NCI-H69 (cell line): ENCODE measurements at regions not wholly inside any gene's neighbourhood (a gene's known extent, or its start where the extent isn't known, plus 50 kb on each side); places are given as distances from the start of the nearest gene placed in this dataset.
A peak's percentile ranks its signal among the peaks of the same experiment; 100 is the strongest.
"Not testable (repeated sequence)": the region's sequence is repeated elsewhere in the genome, so short reads cannot be mapped to it uniquely, and the experiment has no call there.

Experiments used
- DNase-seq: peaks from one replicate; lab custom pipeline; 2025; lab: John Stamatoyannopoulos, UW

DNA sequence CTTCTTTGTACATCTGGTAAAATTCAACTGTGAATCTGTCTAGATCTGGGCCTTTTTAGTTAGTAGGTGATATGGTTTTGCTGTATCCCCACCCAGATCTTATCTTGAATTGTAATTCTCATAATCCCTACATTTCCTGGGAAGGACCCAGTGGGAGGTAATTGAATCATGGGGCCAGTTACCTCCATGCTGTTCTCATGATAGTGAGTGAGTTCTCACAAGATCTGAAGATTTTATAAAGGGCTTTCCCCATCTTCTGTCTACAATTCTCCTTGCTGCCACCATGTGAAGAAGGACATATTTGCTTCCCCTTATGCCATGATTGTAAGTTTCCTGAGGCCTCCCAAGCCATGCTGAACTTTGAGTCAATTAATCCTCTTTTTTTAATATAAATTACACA, 410.4 kb upstream of the EPHA7 start:
- not testable (repeated sequence) for DNase-seq

DNA sequence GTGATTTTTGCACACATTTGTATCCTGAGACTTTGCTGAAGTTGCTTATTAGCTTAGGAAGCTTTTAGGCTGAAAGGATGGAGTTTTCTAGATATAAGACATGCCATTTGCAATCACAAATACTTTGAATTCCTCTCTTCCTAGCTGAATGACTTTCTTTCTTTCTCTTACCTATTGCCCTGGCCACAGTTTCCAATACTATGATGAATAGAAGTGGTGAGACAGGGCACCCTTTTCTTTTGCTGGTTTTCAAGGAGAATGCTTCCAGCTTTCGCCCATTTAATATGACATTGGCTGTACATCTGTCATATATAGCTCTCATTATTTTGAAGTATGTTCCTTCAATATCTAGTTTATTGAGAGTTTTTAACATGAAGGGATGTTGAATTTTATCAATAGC, 409.6 kb upstream of the EPHA7 start:
- no peak for DNase-seq

DNA sequence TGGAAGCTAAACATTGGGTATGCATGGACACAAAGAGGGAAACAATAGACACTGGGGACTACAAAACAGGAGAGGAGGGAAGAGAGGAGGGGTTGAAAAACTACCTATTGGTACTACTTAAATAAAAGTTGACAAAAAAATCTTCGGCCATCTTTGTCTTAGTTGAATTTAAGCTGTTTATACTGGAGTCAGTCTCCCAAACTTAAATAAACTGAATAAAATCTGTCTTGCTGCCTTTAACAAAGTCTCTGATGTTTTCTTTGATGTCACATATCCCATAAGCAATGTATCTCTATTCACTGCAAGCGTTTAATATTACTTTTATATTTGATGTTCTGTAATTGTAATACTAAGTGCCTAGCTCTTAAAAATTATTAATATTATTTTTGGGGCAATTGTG, 409.2 kb upstream of the EPHA7 start:
- DNase-seq: no peak

DNA sequence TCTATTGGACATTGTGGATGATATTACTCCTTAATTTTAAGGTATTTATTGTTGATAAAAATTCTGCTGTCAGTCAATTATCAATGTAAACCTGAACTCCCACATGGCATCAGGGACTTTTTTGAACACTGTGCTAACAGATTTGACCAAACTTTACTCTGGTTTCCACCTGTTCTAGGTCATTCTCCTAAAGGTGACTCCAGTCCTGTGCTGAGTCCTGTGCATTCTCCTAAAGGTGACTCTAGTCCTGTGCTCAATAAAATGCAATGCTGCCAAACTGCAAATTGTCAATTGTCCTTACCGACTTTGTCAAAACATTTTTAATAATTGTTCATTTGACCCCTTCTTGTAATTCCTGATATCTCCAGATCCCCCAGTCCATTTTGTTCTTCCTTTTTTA, 408.4 kb upstream of the EPHA7 start:
- DNase-seq: no peak

DNA sequence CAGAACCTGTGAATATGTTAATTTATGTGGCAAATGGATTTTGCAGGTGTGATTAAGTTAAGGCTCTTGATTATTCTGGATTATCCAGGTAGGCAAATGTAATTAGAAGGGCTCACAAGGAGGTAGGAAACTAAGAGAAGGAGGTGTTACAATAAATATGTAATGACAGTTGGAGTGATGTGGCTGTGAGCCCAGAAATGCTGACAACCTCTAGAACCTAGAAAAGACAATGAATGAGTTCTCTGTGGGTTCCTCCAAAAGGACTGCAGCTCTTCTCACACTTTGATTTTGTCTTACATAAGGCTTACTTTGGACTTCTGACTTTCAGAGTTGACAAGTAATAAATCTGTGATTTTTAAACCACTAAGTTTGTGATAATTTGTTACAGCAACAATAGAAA, 406.6 kb upstream of the EPHA7 start:
- peak; percentile 12 for DNase-seq

DNA sequence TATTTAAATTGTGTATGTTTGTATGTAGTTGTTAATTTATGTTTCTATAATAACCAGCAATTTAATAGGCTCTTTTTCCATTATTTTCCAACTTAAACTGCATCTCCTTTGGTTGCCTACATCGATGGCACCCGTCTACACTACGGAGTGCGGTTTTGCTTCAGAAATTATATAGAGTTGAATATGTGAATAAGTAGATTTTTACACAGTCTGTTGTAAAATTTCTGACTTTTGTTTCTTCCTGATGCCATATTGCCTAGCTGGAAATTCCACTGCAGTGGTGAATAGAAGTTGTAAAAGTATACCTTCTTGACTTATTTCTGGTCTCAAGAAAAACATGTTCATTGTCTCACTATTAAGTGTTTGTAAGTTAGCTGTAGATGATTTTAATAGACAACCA, 404.1 kb upstream of the EPHA7 start:
- no peak for DNase-seq

DNA sequence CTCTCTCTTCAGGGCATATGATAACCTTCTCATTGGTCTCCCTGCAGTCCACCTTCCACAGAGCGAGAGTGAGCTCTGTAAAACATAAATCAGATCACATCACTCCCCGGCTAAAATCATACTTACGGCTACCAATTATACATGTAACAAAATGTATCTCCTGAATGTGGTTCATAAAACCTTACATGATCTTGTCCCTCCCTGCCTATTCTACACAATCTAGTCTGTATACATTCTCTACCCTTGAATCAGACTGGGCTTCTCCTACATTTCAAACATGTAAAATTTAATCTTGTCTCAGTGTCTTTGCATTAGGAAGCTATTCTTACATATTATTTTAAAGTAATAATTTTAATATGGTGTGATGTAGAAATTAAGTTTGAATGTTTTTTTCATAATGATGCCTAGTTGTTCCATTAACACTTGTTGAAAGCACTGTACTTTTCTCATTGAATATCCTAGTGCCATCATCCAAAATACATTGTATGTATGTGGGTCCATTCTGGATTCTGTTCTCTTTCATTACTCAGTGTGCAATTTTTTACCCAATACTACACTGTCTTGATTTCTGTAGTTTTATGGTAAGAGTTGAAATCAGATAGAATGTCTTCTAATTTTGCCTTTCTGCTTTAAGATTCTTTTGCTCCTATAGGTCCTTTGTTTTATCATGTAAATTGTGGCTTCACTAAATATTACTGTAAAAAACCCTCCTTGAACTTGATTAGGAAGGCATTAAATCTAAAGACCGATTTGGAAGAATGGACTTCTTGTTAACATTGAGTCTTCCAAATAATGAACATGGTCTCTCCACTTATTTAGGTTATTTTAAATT, 403.3 kb upstream of the EPHA7 start:
- no peak for DNase-seq

DNA sequence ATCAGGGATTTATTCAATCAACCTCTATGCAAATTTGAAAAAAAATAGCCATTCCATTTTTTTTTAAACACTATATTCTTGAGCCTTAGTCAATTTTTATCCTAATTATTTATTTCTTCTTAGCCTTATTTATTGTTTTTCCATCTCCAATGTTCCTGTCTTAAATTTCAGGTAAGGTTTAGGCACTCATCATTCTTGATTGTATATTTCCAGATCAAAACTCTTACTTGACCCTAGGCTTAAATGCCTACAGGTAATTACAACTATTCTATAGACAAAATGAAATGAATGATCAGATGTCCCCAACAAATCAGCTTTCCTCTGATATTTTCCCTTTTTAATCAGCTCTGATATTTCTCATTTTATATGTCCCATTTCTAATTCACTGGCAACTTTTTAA, 402.6 kb upstream of the EPHA7 start:
- DNase-seq: no peak

DNA sequence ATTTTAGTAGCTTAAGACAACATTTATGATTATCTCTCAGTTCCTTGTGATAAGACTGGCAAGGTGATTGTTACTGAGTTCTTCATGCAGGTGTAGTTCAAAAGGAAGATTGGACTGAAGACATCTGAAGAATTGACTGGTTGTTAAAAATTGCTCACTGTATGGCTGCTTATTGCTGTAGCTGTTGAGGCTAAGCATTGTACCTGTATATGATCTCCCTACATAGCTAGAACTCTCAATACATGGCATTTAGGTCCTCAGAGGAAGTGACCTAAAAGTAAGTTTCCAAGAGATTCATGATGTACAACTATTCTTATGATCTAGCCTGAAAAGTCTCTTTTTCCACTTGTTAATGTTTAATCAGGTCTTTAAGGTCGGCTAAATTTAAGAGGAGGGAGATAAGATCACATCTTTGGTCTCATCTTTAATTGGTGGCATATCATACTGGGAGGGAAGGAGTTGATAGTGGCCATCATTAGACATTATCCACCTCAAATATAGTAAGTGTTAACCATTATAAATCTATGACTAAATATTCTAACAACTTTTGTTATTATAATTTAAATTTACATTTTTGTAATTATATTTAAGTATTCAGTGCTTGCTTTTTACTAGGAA, 401.2 kb upstream of the EPHA7 start:
- DNase-seq: no peak

DNA sequence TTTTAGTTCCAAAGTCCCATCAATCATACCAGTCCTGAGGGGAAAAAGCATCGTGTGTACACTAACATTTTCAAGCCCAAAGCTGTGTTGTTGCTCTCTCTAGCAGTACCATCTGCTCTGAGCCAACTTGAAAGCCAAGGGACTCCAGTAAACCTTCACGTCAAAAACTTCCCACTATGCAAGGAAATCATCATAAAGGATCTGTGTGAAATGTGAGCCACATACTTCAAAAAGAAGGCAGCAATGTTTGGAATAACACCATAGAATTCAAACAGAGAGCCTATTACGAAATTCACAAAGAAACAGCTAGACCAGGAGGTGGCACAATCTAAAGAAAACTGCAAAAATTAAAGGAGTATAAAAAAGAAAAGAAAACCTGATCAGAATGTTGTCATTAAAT, 399.8 kb upstream of the EPHA7 start:
- peak; percentile 42 for DNase-seq

DNA sequence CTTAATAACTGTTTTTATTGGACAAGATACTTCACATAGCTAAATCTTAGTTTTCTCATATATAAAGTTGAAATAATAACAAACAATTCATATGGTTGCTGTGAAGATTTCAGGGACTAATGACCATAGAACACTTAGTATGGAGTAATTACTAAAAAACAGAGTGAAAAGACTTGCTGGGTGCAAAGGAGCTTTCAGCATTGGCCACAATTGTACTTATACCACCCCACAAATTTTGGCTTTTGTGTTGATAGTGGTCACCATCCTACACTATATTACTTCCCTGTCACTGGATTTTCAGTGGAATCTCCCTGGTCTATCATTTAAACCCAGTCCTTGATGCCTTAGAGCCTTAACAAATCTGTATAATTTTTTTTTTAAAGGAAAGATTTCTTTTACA, 398.6 kb upstream of the EPHA7 start:
- no peak for DNase-seq

DNA sequence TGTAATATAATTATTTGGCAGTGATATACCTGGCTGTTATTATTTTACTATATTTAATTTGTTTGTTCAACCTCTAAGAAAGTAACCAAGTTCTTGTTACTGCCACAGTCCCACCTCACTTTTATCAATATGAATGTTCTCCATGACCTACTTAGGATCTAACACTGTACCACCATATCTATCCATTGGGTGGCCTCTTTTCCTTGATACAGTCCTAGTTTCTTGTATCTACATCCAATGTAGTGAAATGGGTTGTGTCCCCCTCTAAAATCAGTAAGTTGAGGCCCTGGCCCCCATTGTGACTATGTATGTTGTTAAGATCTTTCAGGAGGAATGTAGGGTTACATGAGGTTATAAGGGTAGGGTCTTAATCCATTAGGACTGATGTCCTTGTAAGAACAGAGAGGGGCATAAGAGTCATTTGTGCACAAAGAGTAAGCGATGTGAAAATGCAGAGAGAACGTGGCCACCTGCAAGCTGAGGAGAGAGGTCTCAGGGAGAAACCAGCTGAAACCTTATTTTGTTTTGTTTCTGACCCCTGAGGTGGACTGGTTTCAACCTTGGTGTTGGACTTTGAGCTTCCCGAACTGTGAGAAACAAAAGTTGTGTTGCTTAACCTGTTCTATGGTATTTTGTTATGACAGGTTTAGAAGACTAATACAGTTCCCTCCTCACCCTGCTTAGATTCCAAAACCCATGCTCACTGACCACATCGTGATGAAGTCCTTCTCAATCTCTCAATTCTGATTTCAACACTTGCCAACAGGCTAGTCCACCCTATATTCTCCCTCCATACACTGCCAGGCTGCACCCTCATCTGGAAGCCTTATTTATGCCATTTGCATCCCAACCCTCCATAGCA, 387.3 kb upstream of the EPHA7 start:
- no peak for DNase-seq

DNA sequence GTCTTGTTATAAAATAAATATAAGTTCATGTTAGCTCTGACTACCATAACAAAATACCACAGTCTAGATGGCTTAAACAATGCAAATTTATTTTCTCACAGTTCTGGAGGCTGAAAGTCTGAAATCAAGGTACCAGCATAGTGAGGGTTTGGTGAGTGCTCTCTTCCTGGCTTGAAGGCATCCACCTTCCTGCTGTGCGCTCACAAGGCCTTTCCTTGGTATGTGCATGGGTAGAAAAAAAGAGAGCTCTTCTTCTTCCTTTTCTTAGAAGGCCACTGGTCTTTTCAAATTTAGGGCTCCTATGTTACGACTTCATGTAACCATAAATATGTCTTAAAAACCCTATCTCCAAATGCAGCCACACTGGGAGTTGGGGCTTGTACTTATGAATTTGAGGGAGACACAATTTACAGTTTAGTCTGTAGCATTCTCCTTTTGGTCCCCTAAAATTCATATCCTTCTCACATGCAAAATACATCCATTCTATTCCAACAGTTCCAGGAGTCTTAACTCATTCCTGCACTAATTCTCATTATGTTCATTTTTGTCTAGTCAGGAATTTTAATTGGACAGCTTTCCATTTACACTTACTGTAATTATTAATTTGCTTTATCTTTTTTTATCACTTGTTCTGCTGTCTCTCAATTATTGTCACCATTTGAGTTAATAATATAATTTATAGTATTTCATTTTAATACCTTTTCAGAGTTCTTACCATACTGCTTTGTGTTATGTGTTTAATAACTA, 381.9 kb upstream of the EPHA7 start:
- DNase-seq: no peak

DNA sequence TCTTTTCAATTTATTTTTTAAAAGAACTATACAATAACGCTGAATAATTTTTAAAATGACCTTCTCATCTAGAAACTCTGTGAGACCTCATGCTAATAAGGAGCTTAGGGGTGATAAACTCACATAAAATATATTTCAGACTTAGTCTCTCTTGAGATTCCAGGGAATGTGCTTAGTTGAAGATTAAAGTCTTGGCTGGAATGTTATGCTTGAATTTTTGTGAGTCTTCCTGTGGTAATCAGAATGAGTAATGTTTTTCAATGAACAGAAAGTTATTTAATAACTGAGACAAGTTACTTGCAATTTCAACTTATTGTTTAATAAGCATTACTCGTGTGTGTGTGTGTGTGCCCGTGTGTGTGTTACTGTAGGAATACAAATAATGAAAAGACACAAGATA, 379.9 kb upstream of the EPHA7 start:
- no peak for DNase-seq

DNA sequence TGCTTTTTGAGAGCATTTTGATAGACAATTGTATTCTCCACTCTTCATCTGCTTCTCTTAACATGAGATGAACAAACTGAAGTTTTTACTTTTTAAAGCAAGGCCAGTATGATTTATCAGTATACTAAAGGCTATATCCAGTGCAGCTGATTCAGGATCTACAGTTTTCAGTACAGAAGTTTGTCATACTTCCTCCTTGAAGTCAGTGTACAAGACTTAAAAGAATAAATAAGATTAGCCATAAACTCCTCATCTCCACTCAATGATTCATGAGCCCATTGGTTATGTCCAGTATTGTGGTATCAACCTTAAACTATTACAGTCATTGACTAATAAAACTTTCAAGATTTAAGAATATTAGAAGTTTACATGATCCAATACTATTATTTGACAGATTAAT, 374.8 kb upstream of the EPHA7 start:
- DNase-seq: no peak

DNA sequence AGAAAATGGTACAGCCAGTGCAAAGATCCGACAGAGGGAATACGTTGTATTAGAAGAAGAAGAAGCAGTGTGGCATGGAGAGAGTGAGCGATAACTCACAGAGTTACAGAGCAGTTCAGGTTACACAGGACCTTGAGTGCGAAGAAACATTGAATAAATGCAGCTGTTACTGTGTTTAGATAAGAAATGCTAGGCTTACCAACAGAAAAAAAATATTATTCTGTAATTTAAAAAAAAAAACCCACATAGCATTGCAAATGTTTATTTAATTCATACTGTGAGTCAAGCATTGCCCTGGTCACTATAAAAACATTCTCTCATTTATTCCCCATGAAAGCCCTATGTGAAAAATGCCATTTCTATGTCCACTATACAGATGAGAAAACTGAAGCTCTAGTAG, 373.4 kb upstream of the EPHA7 start:
- no peak for DNase-seq

DNA sequence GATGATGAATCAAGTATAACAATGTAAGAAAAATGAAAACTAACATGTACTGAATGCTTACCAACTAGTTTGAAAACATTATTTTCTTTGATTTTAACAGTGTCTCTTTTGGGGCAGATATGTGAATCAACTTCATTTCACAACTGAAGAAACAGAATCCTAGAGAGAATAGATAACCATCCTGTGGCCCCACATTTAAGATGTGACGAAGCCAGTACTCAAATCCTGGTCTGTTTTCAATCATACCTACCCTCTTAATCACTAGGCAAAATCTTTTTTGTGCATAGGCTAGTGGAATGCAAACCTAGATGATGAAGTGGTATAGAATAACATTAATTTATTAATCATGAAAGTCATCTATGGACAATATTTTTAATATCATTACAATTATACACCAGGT, 371.6 kb upstream of the EPHA7 start:
- DNase-seq: no peak

DNA sequence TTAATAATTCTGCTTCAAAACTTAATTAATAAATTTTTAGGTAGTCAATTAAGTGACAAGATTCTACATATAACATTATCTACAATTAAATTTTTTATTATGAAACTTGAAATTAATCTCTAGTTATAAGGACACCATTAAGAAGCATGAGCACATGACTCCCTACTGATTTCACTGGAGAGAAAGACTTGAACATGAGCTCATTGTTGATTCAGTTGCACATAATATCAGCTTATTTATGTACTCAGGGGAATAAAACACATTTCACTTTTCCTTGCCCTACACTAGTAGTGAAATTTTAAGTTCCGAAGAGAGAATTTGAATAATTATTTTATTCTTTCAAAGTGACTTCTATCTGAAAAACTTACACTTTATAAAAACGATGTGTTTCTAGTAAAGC, 370.2 kb upstream of the EPHA7 start:
- DNase-seq: peak; percentile 30

DNA sequence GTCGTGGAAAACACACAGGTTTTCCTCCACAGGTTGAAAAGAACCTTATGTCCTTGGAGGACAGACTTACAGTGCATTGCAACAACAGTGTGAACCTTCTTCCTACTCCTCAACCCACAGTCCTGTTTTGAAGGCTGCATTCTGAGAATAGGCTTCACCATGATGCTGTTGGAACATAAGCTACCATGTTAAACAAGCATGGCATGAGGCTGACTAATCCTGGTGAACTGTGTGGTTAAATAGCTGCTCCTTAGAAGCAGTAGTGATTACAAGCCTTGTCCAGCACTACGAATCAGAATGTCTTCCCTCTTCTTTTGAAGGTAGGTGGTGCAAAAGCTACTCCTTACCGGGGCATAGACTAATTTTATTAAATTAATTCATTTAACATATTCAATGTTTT, 368.5 kb upstream of the EPHA7 start:
- peak; percentile 55 for DNase-seq

DNA sequence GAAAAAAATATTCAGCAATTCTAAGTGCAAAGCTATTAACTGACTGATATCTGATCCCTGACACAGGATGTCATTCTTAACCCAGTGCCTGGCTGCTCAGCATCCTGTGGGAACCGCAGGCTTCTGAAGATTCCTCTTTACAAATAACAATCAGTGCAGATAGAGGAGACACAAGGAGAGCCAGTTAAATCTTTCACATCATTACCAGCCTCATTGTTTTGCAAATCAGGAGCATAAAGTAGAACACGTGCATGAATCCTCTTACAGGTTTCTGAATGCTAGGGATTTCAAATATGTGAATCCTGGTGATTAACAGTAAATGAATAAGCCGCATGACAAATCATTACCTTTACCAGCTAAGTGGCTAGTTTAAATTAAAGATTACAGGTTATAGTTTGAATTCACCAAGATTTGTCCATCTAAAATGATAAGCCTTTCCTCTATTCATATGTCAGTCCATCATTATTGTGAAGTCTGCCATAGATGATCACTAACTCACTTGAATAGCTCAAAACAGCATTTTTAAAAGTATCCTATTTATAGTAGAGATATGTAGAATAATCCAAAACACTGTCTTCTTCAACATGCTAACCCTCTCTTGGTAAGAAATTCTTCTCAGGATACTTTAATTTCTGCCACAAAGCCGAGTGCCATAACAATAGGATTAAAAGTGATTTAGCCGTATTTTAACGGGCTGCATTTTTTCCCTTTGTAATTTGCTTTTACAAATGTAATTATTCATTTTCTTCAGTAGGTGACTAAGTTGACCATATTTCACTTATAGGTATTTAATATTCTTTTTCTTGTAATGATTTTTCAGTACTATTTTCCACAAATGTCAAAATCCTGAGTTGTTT, 367.3 kb upstream of the EPHA7 start:
- DNase-seq: peak; percentile 65

DNA sequence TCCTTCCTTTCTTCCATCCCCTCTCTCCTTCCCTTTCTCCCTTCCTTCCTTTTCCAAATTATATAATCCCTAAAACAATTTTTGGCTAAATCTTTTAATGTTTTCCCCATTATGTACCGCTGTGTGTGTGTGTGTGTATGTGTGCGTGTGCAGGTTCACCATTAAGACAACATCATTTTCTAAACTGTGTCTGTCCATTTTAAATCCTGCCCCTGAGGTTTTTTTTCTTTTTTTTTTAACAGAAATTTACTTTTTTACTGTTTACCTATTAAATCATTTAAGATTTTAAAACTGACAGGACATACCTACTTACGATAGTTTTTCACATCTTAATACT, 366.3 kb upstream of the EPHA7 start:
- no peak for DNase-seq
